ENCODE measurements at regions not wholly inside any gene's neighbourhood (a gene's known extent, or its start where the extent isn't known, plus 50 kb on each side); places are given as distances from the start of the nearest gene placed in this dataset.

GRCh38 chr9:79357616-79358015 lies 214.1 kb upstream of the TLE4 start:
- TF ChIP-seq CTCF (conservative IDR thresholded peaks at IDR 0.05; ENCODE audit: low read length) (no peak), EZH2phosphoT487 (IDR thresholded peaks at IDR 0.05; ENCODE audit: borderline replicate concordance) (no peak)
